Keratinocyte (primary cell): ENCODE measurements at regions not wholly inside any gene's neighbourhood (a gene's known extent, or its start where the extent isn't known, plus 50 kb on each side); places are given as distances from the start of the nearest gene placed in this dataset.

ENCODE experiments used
- EZH2 ChIP-seq: IDR thresholded peaks from one replicate; pipeline ENCODE4 v1.6.1; 2012; ENCODE audit warnings: inconsistent platforms, mild to moderate bottlenecking, low read length, moderate library complexity
- TF ChIP-seq, protein P1 (sequence below), 3 experiments: IDR thresholded peaks in 1 of 3; conservative IDR thresholded peaks in 1 of 3; optimal IDR thresholded peaks in 1 of 3; 2 replicates in 2 of 3; 3 replicates in 1 of 3; pipeline versions ENCODE3 to v1.5.1; 2011; ENCODE audit warnings: low read length in 3 of 3, mild to moderate bottlenecking in 3 of 3, moderate library complexity in 2 of 3, control low read depth in 1 of 3, inconsistent platforms in 1 of 3; ENCODE audit not compliant: insufficient read depth in 2 of 3; ENCODE audit errors: extremely low read depth in 1 of 3

DNA sequence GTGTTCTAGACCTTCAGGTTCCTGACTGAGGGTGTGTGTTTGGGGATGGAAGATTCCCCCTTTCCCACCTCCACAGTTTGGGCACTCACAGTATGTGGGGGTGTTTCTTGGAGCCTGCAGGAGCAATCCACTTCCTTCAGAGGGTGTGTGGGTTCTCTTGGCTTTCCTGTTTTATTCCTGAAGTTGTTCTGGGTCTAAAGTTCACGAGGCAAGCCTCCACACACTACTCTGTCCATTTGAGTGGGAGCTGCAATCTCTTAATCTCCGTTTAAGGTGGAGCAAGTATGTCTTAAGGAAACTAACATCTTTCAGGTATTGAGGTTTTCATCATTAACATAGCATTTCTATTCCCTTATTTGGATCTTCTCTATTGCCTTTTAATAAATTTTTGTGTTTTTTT lies 141.8 kb downstream of the TENT5C start:
- TF ChIP-seq, protein P1, sequence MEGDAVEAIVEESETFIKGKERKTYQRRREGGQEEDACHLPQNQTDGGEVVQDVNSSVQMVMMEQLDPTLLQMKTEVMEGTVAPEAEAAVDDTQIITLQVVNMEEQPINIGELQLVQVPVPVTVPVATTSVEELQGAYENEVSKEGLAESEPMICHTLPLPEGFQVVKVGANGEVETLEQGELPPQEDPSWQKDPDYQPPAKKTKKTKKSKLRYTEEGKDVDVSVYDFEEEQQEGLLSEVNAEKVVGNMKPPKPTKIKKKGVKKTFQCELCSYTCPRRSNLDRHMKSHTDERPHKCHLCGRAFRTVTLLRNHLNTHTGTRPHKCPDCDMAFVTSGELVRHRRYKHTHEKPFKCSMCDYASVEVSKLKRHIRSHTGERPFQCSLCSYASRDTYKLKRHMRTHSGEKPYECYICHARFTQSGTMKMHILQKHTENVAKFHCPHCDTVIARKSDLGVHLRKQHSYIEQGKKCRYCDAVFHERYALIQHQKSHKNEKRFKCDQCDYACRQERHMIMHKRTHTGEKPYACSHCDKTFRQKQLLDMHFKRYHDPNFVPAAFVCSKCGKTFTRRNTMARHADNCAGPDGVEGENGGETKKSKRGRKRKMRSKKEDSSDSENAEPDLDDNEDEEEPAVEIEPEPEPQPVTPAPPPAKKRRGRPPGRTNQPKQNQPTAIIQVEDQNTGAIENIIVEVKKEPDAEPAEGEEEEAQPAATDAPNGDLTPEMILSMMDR (optimal IDR thresholded peaks at IDR 0.05 in 1 of 3, IDR thresholded peaks at IDR 0.05 in 1 of 3, conservative IDR thresholded peaks at IDR 0.05 in 1 of 3; ENCODE audit: extremely low read depth in 1 of 3, insufficient read depth in 2 of 3, low read length in 3 of 3): no peak
- no peak for TF ChIP-seq EZH2
